ENCODE measurements at regions not wholly inside any gene's neighbourhood (a gene's known extent, or its start where the extent isn't known, plus 50 kb on each side); places are given as distances from the start of the nearest gene placed in this dataset.

DNA sequence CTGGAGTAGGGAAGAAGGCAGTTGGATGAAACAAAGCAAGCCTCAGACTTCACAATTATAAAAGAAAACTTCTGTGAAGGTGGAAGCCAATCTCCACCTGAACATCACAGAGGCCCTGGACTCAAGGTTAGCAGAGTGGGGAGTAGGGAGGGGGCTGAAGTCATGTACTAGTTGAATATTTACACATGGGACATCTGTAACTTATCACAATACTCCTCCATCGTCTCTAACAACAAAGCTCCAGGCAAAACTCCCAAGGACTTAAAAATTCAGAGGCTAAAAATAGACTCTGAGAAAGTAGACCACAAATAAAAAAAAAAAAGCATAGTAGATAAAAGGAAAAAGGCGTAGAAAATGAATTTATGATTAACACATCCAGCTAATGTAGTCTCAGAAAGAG is 326.3 kb upstream of the PKN2 start:
- peak in 9 of 11 donors; percentile 1 to 30 (median 12) for DNase-seq (ENCODE audit: extremely low read depth in 1 of 11, low read depth in 9 of 11, low spot score in 4 of 11)

DNA sequence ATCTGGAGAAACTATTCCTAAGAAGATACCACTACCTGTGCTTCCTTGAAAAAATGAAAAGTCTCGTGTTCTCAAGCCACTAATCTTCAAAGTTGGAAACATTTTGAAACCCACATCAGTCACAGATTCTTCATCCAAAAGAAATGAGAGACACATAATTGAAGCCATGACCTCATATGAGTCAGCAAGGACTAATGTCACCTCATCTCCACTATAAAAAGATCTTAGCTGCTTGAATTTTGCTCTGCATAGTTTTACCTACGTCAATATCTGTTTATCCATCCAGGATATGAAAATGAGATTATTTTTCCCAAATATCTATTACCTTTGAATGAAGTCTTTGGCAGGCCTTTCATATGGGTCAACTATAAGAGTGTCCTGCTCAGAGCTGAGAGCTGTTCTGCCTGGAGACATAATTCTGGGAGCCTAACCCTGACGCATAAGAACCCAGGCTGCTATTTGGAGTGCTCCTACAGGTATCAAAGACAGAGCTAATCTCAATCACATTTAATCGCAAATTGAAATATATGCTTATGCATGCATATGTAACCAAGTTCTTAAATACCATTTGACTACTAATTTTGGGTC is 312.5 kb upstream of the PKN2 start:
- no peak for DNase-seq (ENCODE audit: extremely low read depth in 1 of 11, low read depth in 9 of 11, low spot score in 4 of 11)

DNA sequence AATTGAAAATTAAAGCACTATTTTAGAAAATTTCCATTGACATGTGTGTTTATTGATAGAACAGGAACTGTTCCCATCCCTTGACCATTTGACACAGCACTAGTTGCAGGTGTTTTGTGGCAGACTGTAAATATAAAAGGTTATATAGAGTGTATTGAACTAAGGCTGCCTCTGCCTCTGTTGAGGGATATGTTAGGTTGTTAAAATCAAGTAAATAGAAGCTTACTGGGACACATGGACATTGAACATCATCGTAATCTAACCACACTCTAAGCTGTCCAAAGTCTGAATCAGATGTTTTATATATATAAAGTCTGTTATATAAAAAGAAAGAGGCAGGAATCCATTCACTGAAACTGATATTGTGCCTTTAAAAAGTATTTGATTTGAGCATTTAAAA is 308.1 kb upstream of the PKN2 start:
- no peak for DNase-seq (ENCODE audit: extremely low read depth in 1 of 11, low read depth in 9 of 11, low spot score in 4 of 11)

DNA sequence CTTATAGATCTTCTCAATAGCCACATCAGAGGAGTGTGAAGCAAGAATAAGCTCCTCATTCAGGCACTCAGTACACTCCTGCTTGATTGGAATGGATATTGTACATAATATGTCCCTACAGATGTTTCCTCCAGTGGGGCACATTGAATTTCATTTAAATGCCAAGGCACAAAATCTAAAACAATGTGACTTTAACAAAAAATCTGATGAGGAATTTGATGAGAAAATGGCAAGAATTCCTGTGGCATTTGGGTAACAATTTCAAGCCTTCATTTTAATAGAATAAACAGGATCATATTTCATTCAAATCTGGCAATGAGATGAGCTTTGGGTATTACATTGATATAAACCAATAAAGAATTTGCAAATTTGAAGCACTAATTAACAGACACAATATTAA is 307.7 kb upstream of the PKN2 start:
- no peak for DNase-seq (ENCODE audit: extremely low read depth in 1 of 11, low read depth in 9 of 11, low spot score in 4 of 11)

DNA sequence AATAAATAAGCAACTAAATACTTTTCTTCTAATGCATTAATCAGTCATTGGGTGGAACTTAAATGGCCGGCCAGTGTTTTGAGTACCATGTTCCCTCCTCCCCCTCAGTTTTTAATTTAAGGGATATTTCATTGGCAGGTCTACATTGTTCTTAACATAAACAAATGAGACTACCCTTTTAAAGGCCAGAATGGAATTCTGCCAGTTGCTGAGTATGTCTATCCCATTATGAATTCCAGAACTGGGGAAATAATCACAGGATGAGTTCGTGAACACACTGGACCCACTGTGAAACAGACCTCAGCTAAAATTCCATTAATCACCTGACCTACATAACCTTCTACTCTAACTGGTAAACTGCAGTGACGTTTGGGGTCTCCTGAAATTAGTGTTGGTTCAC is 305.5 kb upstream of the PKN2 start:
- no peak for DNase-seq (ENCODE audit: extremely low read depth in 1 of 11, low read depth in 9 of 11, low spot score in 4 of 11)

DNA sequence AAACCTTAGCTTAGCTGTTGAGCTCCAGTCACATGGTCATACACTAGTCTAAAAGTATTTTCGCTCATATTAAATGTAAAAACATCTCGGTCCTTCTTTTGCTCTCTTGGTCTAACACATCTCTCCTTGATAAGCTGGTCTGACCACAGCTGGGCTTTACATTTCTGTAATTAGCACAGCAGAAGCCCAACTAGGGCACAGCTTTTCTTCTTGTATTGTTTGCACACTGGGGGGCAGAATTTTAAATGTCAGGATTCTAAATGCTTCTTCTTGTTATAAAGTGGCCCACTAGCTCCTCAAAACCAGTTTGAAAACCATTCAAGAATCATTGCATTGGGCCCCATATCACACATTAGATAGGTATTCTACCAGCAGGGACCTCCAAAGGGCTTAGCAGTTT is 289.1 kb upstream of the PKN2 start:
- no peak for DNase-seq (ENCODE audit: extremely low read depth in 1 of 11, low read depth in 9 of 11, low spot score in 4 of 11)

DNA sequence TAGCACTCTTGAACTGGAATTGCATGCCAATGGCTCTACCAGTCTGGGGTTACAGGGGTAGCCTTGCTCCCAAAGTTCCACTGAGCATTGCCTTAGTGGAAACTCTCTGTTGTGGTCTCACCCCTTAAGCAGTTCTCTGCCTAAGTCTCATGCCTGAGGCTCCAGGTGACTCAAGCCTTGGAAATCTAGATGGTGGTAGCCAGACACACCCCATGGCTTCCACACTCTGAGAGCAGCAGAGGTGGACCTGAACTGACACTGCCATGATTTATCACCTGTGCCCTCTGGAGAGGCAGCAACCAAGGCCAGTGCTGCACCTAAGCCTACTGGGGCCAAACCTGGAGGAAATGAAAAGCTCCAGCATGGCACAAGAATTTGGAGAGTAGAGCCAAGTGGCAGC is 285.7 kb upstream of the PKN2 start:
- DNase-seq (ENCODE audit: extremely low read depth in 1 of 11, low read depth in 9 of 11, low spot score in 4 of 11), result no peak

DNA sequence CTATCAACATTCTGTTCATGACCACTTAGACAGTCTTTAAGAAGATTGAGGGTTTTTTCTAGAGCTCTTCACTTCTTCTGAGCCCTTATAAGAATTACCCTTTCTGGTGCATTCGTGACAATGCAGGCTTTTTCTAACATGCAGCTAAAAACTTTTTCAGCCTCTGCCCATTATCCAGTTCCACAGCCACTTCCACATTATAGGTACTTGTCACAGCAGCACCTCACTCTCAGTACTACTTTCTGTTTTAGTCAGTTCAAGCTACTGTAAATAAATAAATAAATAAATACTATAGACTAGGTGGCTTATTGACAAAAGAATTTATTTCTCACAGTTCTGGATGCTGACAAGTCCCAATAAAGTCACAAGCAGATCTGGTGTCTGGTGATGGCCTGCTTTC is 284.4 kb upstream of the PKN2 start:
- DNase-seq (ENCODE audit: extremely low read depth in 1 of 11, low read depth in 9 of 11, low spot score in 4 of 11), result no peak

DNA sequence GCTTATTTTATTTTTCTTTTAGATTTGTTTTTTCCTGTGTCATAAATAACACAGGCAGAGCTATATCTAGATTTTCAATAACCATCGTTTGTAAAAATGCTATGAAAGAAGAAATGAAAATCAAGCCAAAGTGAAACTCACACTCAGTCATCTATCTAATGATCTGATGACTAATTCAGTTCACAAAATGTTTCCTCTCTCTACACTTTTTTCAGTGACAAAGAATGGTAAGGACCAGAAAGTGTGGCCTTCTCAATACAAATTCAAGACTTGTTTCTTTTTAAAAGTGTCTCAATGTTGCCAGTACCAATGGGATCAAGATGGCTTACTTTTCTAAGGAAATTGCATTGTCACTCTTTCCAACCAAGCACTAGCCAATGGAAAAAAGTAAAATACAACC is 282.8 kb upstream of the PKN2 start:
- DNase-seq (ENCODE audit: extremely low read depth in 1 of 11, low read depth in 9 of 11, low spot score in 4 of 11), result no peak

DNA sequence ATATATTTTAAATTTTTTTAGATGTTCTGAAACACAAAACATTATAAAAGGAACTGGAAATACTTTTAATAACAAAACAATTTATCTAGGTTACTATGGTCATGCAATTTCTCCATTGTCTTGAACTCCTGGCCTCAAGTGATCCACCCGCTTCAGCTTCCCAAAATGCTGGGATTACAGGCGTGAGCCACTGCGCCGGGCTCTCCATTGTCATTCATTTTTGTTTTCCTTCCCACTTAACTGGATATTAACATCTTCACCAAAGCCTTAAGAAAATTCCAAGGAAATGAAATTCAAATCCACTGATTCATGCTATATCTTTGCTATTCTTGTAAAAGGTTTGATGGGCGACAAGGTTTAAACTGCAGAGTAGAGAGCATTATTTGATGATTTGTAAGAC is 279.5 kb upstream of the PKN2 start:
- no peak for DNase-seq (ENCODE audit: extremely low read depth in 1 of 11, low read depth in 9 of 11, low spot score in 4 of 11)

DNA sequence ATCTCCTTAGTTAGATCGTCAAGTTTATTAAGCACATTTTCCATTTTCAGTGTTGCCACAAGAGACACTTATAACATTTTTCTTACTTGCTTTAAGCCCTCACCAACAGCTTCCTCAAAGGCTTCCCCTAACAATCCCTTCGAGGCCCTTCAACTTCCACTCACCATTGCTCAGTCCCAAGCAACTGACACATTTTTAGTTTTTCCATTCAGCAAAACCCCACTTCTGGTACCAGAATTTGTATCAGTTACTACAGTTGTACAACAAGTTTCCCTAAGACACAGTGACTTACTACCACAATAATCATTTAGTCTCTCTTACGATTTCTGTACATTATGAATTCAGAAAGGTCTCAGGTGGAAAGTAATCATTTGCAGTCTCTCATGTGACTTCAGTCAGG is 276.8 kb upstream of the PKN2 start:
- DNase-seq (ENCODE audit: extremely low read depth in 1 of 11, low read depth in 9 of 11, low spot score in 4 of 11), result no peak

DNA sequence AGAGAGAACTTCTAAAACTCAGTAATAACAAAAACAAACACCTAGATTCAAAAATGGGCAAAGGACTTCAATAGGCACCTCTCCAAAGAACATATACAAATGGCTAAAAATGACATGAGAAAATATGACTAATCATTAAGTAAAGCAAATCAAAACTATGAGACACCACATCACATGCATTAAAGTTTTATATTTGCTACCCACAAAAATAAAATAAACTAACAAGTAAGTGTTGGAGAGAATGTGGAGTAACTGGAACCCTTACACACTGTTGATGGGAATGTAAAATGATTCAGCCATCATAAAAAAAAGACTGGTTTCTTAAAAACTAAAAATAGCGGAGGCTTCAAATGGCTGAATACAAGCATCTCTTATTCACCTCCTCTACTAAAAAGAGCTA is 262.1 kb upstream of the PKN2 start:
- no peak for DNase-seq (ENCODE audit: extremely low read depth in 1 of 11, low read depth in 9 of 11, low spot score in 4 of 11)

DNA sequence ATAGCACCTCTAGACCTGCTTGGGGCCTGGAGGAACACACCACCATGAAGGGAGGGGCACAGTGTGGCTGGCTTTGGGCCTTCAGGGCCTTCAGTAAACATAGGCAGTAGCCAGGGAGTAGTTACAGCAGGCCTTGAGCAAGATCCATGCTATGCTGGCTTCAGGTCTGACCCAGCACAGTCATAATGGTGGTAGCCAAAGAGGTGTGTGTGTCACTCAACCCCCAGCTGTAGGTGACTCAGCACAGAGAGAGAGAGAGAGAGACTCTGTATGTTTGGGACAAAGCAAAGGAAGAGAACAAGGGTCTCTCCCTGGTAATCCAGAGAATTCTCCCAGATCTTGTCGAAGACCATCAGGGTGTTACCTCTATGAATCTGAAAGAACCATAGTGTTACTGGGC is 250.5 kb upstream of the PKN2 start:
- no peak for DNase-seq (ENCODE audit: extremely low read depth in 1 of 11, low read depth in 9 of 11, low spot score in 4 of 11)

DNA sequence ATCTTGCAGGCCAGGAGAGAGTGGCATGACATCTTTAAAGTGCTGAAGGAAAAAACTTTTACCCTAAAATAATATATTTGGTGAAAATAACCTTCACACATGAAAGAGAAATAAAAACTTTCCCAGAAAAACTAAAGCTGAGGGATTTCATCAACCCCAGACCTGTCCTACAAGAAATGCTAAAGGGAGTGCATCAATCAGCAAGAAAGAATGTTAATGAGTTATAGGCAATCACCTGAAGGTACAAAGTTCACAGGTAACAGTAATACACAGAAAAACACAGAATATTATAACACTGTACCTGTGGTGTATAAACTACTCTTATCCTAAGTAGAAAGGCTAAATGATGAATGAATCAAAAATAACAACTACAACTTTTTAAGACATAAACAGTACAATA is 249.2 kb upstream of the PKN2 start:
- no peak for DNase-seq (ENCODE audit: extremely low read depth in 1 of 11, low read depth in 9 of 11, low spot score in 4 of 11)

DNA sequence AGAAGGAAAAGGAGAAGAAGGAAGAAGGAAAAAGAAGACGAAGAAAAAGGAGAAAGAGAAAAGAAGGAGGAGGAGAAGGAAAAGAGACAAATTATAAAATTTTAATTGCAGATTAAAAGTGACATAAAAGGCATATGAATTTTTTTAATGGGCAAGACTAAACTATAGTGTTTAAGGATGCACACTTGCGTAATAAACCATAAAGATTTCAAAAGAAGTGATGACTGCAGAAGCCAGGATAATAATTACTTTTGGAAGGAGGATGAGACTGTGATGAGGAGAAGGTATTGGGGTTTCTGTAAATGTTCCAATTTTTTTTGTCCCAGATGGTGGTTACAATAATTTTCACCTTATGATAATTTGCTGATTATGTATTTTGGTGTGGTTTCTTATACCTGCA is 243.1 kb upstream of the PKN2 start:
- DNase-seq (ENCODE audit: extremely low read depth in 1 of 11, low read depth in 9 of 11, low spot score in 4 of 11), result no peak

DNA sequence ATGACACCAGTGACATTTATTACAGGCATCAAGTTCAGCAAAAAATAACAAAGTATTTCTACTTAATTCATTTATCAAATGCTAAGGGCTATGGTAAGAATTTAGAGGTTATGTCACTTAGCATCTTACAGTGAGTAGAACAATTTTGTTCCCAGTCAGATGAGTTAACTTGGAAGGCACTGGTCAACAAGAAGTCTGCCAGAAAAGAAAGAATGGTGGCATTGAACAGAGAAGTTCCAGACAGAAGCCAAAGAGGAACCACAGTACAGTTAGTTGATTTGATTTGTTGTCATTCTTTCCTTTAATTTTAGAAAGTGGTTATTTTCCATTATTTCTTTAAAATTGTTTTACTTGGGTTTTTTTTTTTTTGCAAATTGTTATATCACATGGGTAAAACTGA is 232.2 kb upstream of the PKN2 start:
- DNase-seq (ENCODE audit: extremely low read depth in 1 of 11, low read depth in 9 of 11, low spot score in 4 of 11), result no peak

DNA sequence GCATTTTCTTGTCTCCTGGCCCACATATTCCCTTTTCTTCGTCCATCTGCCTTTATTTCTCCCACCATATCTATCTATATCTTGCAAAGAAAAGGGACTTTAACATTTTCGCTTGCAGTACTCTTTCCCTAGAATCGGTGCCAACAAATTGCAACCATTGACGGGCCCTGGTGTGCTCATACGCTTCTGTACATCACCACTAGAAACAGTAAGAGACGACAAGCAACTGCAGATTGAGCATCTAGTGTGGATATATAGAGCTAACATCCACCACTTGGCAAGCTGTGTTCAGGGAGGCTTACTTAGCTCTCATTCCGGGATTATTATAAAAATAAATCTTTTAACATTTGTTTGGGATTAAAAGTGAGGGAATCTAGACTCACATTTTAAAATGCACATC is 230.8 kb upstream of the PKN2 start:
- DNase-seq (ENCODE audit: extremely low read depth in 1 of 11, low read depth in 9 of 11, low spot score in 4 of 11), result no peak

DNA sequence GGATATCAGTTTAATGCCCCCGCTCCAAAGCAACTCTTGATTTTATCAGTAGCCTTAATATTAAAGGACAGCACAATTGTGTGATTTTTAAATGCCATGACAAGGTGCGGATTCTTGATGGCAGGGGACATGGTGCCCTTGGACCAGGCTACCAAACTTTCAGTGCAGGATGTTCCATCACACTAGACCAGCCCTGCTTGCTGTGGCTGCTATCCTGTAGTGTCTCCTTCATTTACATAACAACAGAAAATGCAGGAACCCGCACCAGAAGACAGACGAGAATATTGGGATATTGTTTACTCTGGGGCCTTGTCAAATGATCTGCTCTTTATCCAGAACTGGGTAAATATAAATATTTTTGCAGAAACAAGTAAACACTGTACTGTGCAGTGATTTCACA is 229.3 kb upstream of the PKN2 start:
- no peak for DNase-seq (ENCODE audit: extremely low read depth in 1 of 11, low read depth in 9 of 11, low spot score in 4 of 11)

DNA sequence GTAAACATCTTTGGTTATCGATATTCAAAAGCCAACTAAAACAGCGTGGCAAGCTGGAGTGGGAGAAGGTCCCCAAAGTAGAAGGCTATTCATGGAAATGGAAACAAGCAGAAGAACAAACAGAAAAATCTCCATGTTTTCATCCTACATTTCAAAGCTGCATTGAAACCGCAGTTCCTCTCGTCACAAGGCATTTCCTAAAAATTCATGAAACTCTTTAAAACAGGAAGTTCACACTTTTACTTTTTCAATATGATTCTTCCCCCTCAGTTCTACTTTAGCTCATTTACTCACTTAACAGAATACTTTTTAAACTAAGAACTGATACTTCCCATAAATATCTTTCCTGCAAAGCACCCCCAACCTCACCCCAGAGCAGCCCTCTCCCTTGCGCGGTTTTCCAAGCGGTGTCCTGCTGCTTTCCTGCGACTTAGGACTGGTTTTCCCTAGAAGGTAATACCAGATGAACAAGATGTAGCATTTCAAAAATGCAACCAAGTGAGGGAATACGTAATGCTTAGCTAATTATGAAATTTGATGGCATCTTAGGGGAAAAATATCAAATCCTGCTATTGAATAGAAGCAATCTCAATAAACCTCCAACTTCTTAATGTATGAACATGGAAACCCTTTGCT is 228.3 kb upstream of the PKN2 start:
- no peak for DNase-seq (ENCODE audit: extremely low read depth in 1 of 11, low read depth in 9 of 11, low spot score in 4 of 11)

DNA sequence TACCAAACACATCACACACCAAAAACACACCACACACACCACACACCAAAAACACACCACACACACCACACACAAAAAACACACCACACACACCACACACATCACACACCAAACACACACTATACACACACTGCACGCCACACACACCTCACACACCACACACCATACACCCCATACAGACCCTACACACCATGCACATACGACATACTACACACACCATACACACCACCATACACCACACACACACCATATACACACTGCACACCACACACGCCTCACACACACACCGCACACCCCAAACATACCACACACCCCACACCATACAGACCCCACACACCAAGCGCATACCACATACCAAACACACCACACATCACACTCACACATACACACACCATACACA is 226.9 kb upstream of the PKN2 start:
- DNase-seq (ENCODE audit: extremely low read depth in 1 of 11, low read depth in 9 of 11, low spot score in 4 of 11), result no peak

DNA sequence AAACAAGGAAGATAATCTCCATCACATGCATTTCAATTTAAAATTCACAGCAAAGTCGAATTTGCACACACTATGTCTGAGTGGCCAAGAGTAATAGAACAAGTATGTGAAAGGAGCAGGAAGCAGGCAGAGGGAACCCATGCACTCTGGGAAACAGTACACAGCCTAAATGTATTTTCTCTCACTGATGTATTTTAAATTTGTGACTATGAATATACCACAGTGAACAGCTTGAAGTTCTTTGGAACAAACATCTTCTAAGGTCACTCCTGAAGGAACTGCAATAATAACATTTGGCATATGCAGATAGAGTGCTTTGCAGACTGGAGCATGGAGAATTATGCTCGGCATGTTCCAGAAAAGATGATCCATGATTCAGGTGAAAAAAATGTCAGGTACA is 223.1 kb upstream of the PKN2 start:
- no peak for DNase-seq (ENCODE audit: extremely low read depth in 1 of 11, low read depth in 9 of 11, low spot score in 4 of 11)

DNA sequence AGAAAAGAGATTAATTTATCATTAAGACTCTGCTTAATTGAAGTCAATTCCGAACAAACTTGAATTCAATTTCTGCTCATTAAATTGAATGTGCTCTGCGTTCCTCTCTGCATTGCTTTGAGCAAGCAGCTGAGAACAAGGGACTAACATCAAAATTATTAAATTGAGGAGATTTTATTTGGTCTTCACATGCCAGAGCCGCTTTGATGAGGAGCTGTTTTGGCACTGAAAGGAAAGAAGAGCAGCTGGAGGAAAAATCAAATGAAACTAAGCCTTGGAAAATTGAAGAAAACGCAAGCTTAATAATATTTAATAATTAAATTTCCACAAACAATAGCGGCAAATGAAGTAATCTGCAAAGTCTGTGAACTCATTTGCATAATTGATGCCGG is 222.0 kb upstream of the PKN2 start:
- no peak for DNase-seq (ENCODE audit: extremely low read depth in 1 of 11, low read depth in 9 of 11, low spot score in 4 of 11)

All from renal cortex interstitium (tissue), 11 donors.